ENCODE measurements at regions not wholly inside any gene's neighbourhood (a gene's known extent, or its start where the extent isn't known, plus 50 kb on each side); places are given as distances from the start of the nearest gene placed in this dataset.
A peak's percentile ranks its signal among the peaks of the same experiment; 100 is the strongest.

DNA sequence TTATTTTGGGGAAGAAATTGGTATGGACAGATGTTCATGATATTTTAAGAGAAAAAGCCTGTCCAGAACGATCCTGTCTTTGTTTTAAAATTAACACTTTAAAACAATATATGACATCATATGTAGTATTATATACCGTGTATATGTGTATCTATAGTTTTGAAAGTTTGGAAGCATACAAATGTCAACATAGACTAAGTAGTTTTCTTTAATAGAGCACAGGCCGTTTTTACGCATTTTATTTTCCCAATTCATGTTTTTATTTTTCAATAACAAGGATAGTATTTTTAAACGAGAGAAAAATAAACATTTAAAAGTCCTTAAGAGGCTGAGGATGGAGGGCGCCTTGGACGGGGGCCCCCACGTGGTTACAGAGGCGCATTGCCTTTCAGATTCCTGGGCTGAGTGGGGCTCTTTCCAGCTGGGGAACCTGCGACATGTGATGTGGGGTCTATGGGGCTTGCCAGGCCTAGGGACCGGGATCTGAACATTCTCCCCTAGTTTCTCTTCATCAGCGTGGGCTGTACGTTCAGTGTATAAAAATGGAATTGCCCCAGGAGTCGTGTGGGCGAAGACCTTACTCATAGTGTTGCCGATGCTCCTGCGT is 127.8 kb upstream of the ZNF746 start:
- H3K4me3 ChIP-seq (replicated peaks; ENCODE audit: low read depth, low read length): peak overlapping the region; percentile 74
- peak; percentile 21 for DNase-seq (ENCODE audit: extremely low read depth, low read depth)
- TF ChIP-seq, protein P1, sequence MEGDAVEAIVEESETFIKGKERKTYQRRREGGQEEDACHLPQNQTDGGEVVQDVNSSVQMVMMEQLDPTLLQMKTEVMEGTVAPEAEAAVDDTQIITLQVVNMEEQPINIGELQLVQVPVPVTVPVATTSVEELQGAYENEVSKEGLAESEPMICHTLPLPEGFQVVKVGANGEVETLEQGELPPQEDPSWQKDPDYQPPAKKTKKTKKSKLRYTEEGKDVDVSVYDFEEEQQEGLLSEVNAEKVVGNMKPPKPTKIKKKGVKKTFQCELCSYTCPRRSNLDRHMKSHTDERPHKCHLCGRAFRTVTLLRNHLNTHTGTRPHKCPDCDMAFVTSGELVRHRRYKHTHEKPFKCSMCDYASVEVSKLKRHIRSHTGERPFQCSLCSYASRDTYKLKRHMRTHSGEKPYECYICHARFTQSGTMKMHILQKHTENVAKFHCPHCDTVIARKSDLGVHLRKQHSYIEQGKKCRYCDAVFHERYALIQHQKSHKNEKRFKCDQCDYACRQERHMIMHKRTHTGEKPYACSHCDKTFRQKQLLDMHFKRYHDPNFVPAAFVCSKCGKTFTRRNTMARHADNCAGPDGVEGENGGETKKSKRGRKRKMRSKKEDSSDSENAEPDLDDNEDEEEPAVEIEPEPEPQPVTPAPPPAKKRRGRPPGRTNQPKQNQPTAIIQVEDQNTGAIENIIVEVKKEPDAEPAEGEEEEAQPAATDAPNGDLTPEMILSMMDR (IDR thresholded peaks at IDR 0.05; ENCODE audit: low read depth, low read length, missing control alignments): peak; percentile 68

DNA sequence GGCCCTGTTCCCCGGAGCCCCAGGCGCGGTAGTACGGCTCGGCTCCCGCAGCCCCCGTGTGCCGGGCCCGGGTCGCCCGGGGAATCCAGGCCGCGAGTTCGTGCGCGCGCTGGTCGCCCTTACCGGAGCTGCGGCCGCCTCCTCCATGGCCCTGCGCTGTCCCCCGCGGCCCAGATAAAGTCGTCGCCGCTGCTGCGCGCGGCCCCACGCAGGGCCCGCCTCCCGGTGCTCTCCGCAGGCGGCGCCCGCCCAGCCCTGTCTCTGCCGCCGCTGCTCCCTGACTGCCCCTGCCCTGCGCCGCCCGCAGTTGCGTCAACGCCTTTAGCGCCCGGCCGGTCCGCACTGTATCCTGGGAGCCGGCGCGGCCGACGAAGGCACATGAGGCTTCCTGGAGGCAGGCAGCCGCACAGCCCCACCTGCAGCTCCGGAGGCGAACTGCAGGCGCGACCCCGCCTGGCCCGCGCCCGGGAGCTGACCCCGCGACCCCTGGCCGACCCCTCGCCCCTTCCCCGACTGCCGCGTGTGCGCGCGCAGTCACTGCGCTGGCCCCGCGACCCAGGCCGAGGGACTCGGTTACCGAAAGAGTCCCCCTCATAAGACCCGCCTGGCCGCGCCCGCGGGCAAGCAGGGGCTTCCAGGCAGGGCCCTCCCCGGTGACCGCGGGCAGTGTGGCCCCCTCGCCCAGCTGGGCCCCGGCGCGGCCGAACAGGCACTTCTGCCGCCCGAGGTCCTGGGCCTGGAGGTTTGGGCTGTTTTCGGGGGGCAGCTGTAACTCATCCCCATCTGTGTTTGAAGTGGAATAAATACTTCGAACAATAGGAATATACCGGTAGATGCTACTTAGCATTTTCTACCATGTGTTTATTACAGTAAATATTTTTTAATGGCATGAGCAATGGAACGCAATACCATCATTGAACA is 127.1 kb upstream of the ZNF746 start:
- TF ChIP-seq, protein P1 (IDR thresholded peaks at IDR 0.05; ENCODE audit: low read depth, low read length, missing control alignments): peak; percentile 70
- H3K4me3 ChIP-seq (replicated peaks; ENCODE audit: low read depth, low read length): peak overlapping the region; percentile 74
- DNase-seq (ENCODE audit: extremely low read depth, low read depth): peak; percentile 45

DNA sequence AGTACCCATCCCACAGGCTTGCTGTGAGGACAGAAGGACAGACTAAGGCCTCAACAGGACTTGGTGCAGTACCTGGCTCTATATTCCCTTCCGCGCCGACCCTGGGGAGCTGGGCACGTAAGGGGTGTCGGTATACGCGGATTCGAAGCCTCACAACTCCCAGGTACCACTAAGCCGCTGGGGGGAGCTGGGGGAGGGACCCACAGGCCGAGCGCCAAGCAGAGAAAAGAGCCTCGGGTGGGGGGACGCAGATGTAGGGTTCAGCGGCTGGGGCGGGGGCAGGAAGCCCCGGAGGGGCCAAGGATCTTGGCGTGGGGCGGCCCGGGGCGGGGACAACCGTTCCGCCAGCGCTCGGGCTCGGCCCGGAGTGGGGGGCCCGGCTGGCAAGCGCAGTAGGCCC is 126.4 kb upstream of the ZNF746 start:
- TF ChIP-seq, protein P1 (IDR thresholded peaks at IDR 0.05; ENCODE audit: low read depth, low read length, missing control alignments): no peak
- peak overlapping the region; percentile 74 for H3K4me3 ChIP-seq (replicated peaks; ENCODE audit: low read depth, low read length)
- no peak for DNase-seq (ENCODE audit: extremely low read depth, low read depth)

DNA sequence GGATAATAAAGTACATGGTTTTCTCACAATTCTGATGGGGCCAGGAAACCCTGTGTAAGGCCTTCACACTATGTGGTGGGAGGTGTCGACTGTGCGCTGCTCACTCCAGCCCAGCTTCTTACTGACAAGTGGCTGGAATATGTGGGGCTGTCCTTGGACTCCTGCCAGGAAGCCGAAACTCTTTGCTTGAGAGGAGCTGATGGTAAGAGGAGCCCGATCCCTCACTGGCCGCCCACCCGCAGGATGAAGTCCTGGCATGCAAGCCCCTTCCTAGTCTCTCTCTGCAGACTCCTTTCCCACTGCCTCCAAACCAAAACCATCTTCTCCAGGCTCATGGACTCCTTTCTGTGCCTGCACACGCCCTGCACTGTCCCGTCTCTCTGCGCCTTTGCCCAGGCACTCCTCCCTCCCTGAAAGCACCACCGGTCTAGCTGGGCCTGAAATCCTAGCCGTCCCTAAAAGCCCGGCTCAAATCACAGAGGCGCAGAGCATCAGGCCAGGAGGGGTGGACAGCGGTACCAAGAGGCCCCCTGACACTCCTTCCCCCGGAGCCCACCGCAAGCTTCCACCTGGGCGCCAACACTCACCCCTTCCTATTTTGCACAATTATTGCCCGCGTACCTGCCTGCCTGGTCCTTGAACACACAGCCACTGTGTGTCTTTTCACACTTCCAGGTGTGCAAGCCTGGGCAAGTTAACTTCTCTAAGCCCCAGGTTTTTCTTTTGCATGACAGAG is 125.8 kb upstream of the ZNF746 start:
- peak; percentile 32 for DNase-seq (ENCODE audit: extremely low read depth, low read depth)
- peak overlapping the region; percentile 74 for H3K4me3 ChIP-seq (replicated peaks; ENCODE audit: low read depth, low read length)

DNA sequence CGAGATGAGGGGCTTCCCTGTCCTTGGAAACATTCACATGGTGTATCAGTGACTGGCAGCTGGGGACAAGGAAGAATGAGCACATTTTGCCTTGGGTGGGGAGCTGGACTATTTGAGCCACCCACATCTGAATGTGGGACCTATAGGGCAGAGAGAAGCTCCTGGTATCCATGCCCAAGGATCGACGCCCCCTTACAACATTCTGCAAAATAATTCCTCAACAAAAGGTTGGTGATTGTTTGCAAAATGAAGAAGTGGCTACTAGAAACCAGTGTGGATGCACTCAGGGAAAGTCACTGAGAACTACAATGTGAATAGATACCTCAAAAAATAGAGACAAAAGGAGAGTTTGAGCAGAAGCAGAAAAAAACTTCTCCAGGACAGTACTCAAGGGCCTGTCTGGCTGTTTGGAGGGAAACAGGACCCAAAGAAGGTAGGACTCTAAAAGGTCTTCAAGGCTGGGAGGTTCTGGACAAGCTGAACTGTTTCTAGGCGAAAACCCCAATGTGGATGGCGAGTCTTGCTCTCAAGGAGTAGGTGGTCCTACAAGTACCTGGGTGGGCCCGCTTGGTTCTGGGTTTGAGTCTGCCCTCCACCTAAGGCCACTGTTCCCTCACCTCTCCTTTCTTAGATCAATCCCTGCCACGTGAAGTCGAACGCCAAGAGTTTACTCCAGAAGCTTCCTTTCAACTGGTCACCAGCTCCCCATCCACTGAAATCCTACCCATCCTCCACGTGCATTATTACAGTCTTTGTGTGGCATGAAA is 125.0 kb upstream of the ZNF746 start:
- H3K4me3 ChIP-seq (replicated peaks; ENCODE audit: low read depth, low read length): peak overlapping the region; percentile 74
- TF ChIP-seq, protein P1 (IDR thresholded peaks at IDR 0.05; ENCODE audit: low read depth, low read length, missing control alignments): no peak
- no peak for DNase-seq (ENCODE audit: extremely low read depth, low read depth)

DNA sequence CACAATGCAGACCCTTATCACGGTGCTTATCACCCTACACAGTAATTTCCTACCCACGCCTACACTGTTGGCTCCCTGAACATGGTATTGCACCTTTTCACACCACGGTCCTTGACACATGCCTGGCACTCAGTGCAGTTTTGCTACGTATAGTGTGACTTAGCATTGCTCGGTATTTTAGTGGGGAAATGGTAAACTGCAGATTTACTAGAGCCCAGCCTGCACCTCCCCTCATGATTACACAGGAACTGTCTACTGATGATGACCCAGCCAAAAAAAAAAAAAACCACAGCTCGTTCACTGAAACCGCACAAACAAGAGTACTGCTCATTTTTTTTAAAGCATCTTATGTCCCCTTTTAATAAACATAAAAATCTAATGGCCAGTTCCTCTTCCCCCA is 124.2 kb upstream of the ZNF746 start:
- TF ChIP-seq, protein P1 (IDR thresholded peaks at IDR 0.05; ENCODE audit: low read depth, low read length, missing control alignments): no peak
- DNase-seq (ENCODE audit: extremely low read depth, low read depth): no peak
- no peak overlapping the region for H3K4me3 ChIP-seq (replicated peaks; ENCODE audit: low read depth, low read length)

Data from HFF-Myc (cell line).